WTC11 (cell line): ENCODE measurements at regions not wholly inside any gene's neighbourhood (a gene's known extent, or its start where the extent isn't known, plus 50 kb on each side); places are given as distances from the start of the nearest gene placed in this dataset.

Source experiments
- ATAC-seq: fragments of 200-7000 bp; cut with Tn5 transposase; 2 replicates; pipeline ENCODE4 v1.10.0; 2021; ENCODE audit warnings: mild to moderate bottlenecking, moderate library complexity
- CTCF ChIA-PET: fragments of 300-600 bp; sonication (Branson Sonifier 250); formaldehyde crosslinking; loops from one replicate; lab custom pipeline; 2021; ENCODE audit warnings: antibody characterized with exemption; lab: Charles Lee
- POLR2A ChIA-PET: fragments of 350-600 bp; sonication (Branson Sonifier 250); formaldehyde crosslinking; loops from one replicate; lab custom pipeline; 2021; ENCODE audit warnings: antibody characterized with exemption; lab: Charles Lee
- DNase-seq: peaks from one replicate; pipeline ENCODE4 v3.0.0; 2021; ENCODE audit warnings: low spot score
- H3K27ac Mint-ChIP-seq: 2 replicates; pipeline ENCODE4 v1.8.0; 2021; ENCODE audit warnings: mixed read lengths
- H3K27me3 Mint-ChIP-seq: 2 replicates; pipeline ENCODE4 v1.8.0; 2021; ENCODE audit warnings: low read depth, mild to moderate bottlenecking, moderate library complexity, mixed read lengths
- H3K36me3 Mint-ChIP-seq: 2 replicates; pipeline ENCODE4 v1.8.0; 2021; ENCODE audit warnings: mixed read lengths
- H3K4me1 Mint-ChIP-seq: 2 replicates; pipeline ENCODE4 v1.8.0; 2022; ENCODE audit warnings: mixed read lengths
- H3K4me3 Mint-ChIP-seq: 2 replicates; pipeline ENCODE4 v1.8.0; 2021; ENCODE audit warnings: mild to moderate bottlenecking, moderate library complexity, mixed read lengths
- H3K9me3 Mint-ChIP-seq: 2 replicates; pipeline ENCODE4 v1.8.0; 2021; ENCODE audit warnings: mixed read lengths
- CDX4 ChIP-seq: fragments of 250-450 bp; sonication (Bioruptor Pico); IDR thresholded peaks from 2 replicates; pipeline ENCODE4 v1.9.0; 2021; ENCODE audit warnings: moderate library complexity, mild to moderate bottlenecking, inconsistent platforms, borderline replicate concordance
- CREM ChIP-seq: sonication (generic); formaldehyde crosslinking; IDR thresholded peaks from 2 replicates; pipeline ENCODE4 v1.8.1; 2022; ENCODE audit warnings: mild to moderate bottlenecking, missing genetic modification reagents, moderate library complexity
- E2F4 ChIP-seq: sonication (generic); formaldehyde crosslinking; IDR thresholded peaks from 2 replicates; pipeline ENCODE4 v1.8.1; 2022; ENCODE audit warnings: low read depth, mild to moderate bottlenecking, moderate library complexity, missing genetic modification reagents, borderline replicate concordance
- E2F5 ChIP-seq: sonication (generic); formaldehyde crosslinking; IDR thresholded peaks from 2 replicates; pipeline ENCODE4 v1.8.1; 2022; ENCODE audit warnings: mild to moderate bottlenecking, moderate library complexity, missing genetic modification reagents
- FOXP1 ChIP-seq: sonication (generic); formaldehyde crosslinking; IDR thresholded peaks from 2 replicates; pipeline ENCODE4 v1.8.0; 2022; ENCODE audit warnings: missing genetic modification reagents, mild to moderate bottlenecking, moderate library complexity, borderline replicate concordance
- GABPB1 ChIP-seq: sonication (generic); formaldehyde crosslinking; IDR thresholded peaks from 2 replicates; pipeline ENCODE4 v1.8.1; 2023; ENCODE audit warnings: mild to moderate bottlenecking, missing genetic modification reagents
- GRHL2 ChIP-seq: fragments of 250-450 bp; sonication (Bioruptor Pico); IDR thresholded peaks from 2 replicates; pipeline ENCODE4 v1.8.0; 2022; ENCODE audit warnings: mild to moderate bottlenecking, moderate library complexity; ENCODE audit not compliant: insufficient replicate concordance, severe bottlenecking
- KAT7 ChIP-seq: sonication (generic); formaldehyde crosslinking; IDR thresholded peaks from 2 replicates; pipeline ENCODE4 v1.8.1; 2023; ENCODE audit warnings: missing genetic modification reagents, mild to moderate bottlenecking, borderline replicate concordance
- MAX ChIP-seq: sonication (generic); formaldehyde crosslinking; IDR thresholded peaks from 2 replicates; pipeline ENCODE4 v1.8.0; 2022; ENCODE audit warnings: mild to moderate bottlenecking, missing genetic modification reagents
- MLX ChIP-seq: sonication (generic); formaldehyde crosslinking; IDR thresholded peaks from 2 replicates; pipeline ENCODE4 v1.8.1; 2023; ENCODE audit warnings: mild to moderate bottlenecking, missing genetic modification reagents, moderate library complexity
- MYBL2 ChIP-seq: sonication (generic); formaldehyde crosslinking; IDR thresholded peaks from 2 replicates; pipeline ENCODE4 v1.8.1; 2023; ENCODE audit warnings: mild to moderate bottlenecking, moderate library complexity, missing genetic modification reagents
- NFE2L1 ChIP-seq: sonication (generic); formaldehyde crosslinking; IDR thresholded peaks from 2 replicates; pipeline ENCODE4 v1.8.1; 2023; ENCODE audit warnings: missing genetic modification reagents
- ZNF281 ChIP-seq: sonication (generic); formaldehyde crosslinking; IDR thresholded peaks from 2 replicates; pipeline ENCODE4 v1.8.0; 2023; ENCODE audit warnings: mild to moderate bottlenecking, missing genetic modification reagents
- ZNF416 ChIP-seq: fragments of 250-450 bp; sonication (Bioruptor Pico); IDR thresholded peaks from 2 replicates; pipeline ENCODE4 v1.9.0; 2021; ENCODE audit warnings: mild to moderate bottlenecking, inconsistent platforms
- ZNF532 ChIP-seq: fragments of 250-450 bp; sonication (Bioruptor Pico); IDR thresholded peaks from 2 replicates; pipeline ENCODE4 v1.9.0; 2021; ENCODE audit warnings: mild to moderate bottlenecking, borderline replicate concordance

GRCh38 chr3:104750581-104750980, 616.1 kb upstream of the ALCAM start:
- POLR2A ChIA-PET: no interaction called here
- DNase-seq: no peak

GRCh38 chr3:104755791-104756190, 610.9 kb upstream of the ALCAM start:
- ChIA-PET CTCF (no interaction called here), POLR2A (no interaction called here)
- H3K36me3 Mint-ChIP-seq: no peaks in the 10 kb centered on the region
- DNase-seq (no peak), ATAC-seq (no peak)
- peaks cover 5% of the 10 kb centered on the region for H3K9me3 Mint-ChIP-seq
- no peaks in the 10 kb centered on the region for H3K27me3 Mint-ChIP-seq
- H3K4me3 Mint-ChIP-seq: no peak overlapping the region
- no peak overlapping the region for H3K27ac Mint-ChIP-seq
- no peaks in the 10 kb centered on the region for H3K4me1 Mint-ChIP-seq
- TF ChIP-seq NFE2L1 (no peak), E2F5 (CRISPR knock-in tag) (no peak), CREM (CRISPR knock-in tag) (no peak), MYBL2 (no peak), E2F4 (CRISPR knock-in tag) (no peak), ZNF416 (CRISPR knock-in tag) (no peak), GRHL2 (CRISPR knock-in tag) (no peak), FOXP1 (CRISPR knock-in tag) (no peak), MLX (CRISPR knock-in tag) (no peak), ZNF532 (CRISPR knock-in tag) (no peak)

More at GRCh38 chr3:104750581-104750980, 616.1 kb upstream of the ALCAM start:
- ATAC-seq: no peak
- peaks cover 8% of the 10 kb centered on the region for H3K9me3 Mint-ChIP-seq
- TF ChIP-seq CDX4 (CRISPR knock-in tag) (no peak), MAX (CRISPR knock-in tag) (no peak), KAT7 (CRISPR knock-in tag) (no peak), ZNF281 (CRISPR knock-in tag) (no peak), GABPB1 (CRISPR knock-in tag) (no peak)
- CTCF ChIA-PET: no interaction called here
- H3K4me1 Mint-ChIP-seq: no peaks in the 10 kb centered on the region
- no peak overlapping the region for H3K27ac Mint-ChIP-seq
- no peaks in the 10 kb centered on the region for H3K36me3 Mint-ChIP-seq
- H3K27me3 Mint-ChIP-seq: no peaks in the 10 kb centered on the region
- no peak overlapping the region for H3K4me3 Mint-ChIP-seq
